ENCODE measurements at regions not wholly inside any gene's neighbourhood (a gene's known extent, or its start where the extent isn't known, plus 50 kb on each side); places are given as distances from the start of the nearest gene placed in this dataset.
"Not testable (repeated sequence)": the region's sequence is repeated elsewhere in the genome, so short reads cannot be mapped to it uniquely, and the experiment has no call there.

- DNase-seq (ENCODE audit: low read depth in 1 of 2, low spot score in 1 of 2): no peak
Observed at GRCh38 chr14:71165121-71166031, 258.1 kb downstream of the PCNX1 start.

GRCh38 chr14:71166180-71166837 lies 259.1 kb downstream of the PCNX1 start:
- no peak for DNase-seq (ENCODE audit: low read depth in 1 of 2, low spot score in 1 of 2)

- DNase-seq (ENCODE audit: low read depth in 1 of 2, low spot score in 1 of 2): not testable (repeated sequence)
Observed at GRCh38 chr14:71167325-71167950, 260.2 kb downstream of the PCNX1 start.

- DNase-seq (ENCODE audit: low read depth in 1 of 2, low spot score in 1 of 2): not testable (repeated sequence)
Observed at GRCh38 chr14:71168161-71168560, 260.9 kb downstream of the PCNX1 start.

- no peak for DNase-seq (ENCODE audit: low read depth in 1 of 2, low spot score in 1 of 2)
Observed at GRCh38 chr14:71168564-71169427, 261.5 kb downstream of the PCNX1 start.

GRCh38 chr14:71169861-71170260 lies 262.6 kb downstream of the PCNX1 start:
- no peak for DNase-seq (ENCODE audit: low read depth in 1 of 2, low spot score in 1 of 2)

- DNase-seq (ENCODE audit: low read depth in 1 of 2, low spot score in 1 of 2): no peak
Observed at GRCh38 chr14:71175491-71175890, 268.2 kb downstream of the PCNX1 start.

- DNase-seq (ENCODE audit: low read depth in 1 of 2, low spot score in 1 of 2): no peak
Observed at GRCh38 chr14:71179066-71179465, 271.8 kb downstream of the PCNX1 start.

- no peak for DNase-seq (ENCODE audit: low read depth in 1 of 2, low spot score in 1 of 2)
Observed at GRCh38 chr14:71180397-71180796, 273.1 kb downstream of the PCNX1 start.

GRCh38 chr14:71181215-71182003 lies 274.1 kb downstream of the PCNX1 start:
- DNase-seq (ENCODE audit: low read depth in 1 of 2, low spot score in 1 of 2): no peak

GRCh38 chr14:71183876-71184689 lies 276.8 kb downstream of the PCNX1 start:
- no peak for DNase-seq (ENCODE audit: low read depth in 1 of 2, low spot score in 1 of 2)

GRCh38 chr14:71185637-71186036 lies 278.4 kb downstream of the PCNX1 start:
- no peak for DNase-seq (ENCODE audit: low read depth in 1 of 2, low spot score in 1 of 2)

- DNase-seq (ENCODE audit: low read depth in 1 of 2, low spot score in 1 of 2): no peak
Observed at GRCh38 chr14:71187633-71188356, 280.5 kb downstream of the PCNX1 start.

GRCh38 chr14:71190770-71191374 lies 283.6 kb downstream of the PCNX1 start:
- DNase-seq (ENCODE audit: low read depth in 1 of 2, low spot score in 1 of 2): no peak

- no peak for DNase-seq (ENCODE audit: low read depth in 1 of 2, low spot score in 1 of 2)
Observed at GRCh38 chr14:71193663-71194062, 286.4 kb downstream of the PCNX1 start.

- no peak for DNase-seq (ENCODE audit: low read depth in 1 of 2, low spot score in 1 of 2)
Observed at GRCh38 chr14:71194251-71194650, 287.0 kb downstream of the PCNX1 start.

- DNase-seq (ENCODE audit: low read depth in 1 of 2, low spot score in 1 of 2): no peak
Observed at GRCh38 chr14:71196921-71197320, 289.7 kb downstream of the PCNX1 start.

- no peak for DNase-seq (ENCODE audit: low read depth in 1 of 2, low spot score in 1 of 2)
Observed at GRCh38 chr14:71198687-71199086, 291.4 kb downstream of the PCNX1 start.

Data from activated CD4-positive, alpha-beta T cell treated with anti-CD3 and anti-CD28 coated beads, Interleukin-2, amount 50 U/mL, for 24 hours (primary cell).